Panc1 (cell line): ENCODE measurements at regions not wholly inside any gene's neighbourhood (a gene's known extent, or its start where the extent isn't known, plus 50 kb on each side); places are given as distances from the start of the nearest gene placed in this dataset.

Source experiments
- CTCF ChIP-seq: fragments of 450-650 bp; IDR thresholded peaks from 2 replicates; pipeline ENCODE4 v1.5.1; 2017; ENCODE audit warnings: mild to moderate bottlenecking
- POLR2AphosphoS5 ChIP-seq: IDR thresholded peaks from 2 replicates; pipeline ENCODE4 v1.6.1; 2012; ENCODE audit warnings: mild to moderate bottlenecking, low read depth, low read length, moderate library complexity
- REST ChIP-seq, 2 experiments: IDR thresholded peaks; 2 replicates each; pipeline ENCODE4 v1.6.1; 2011 to 2012; ENCODE audit warnings: low read depth in 2 of 2, control low read depth in 1 of 2, low read length in 1 of 2, mild to moderate bottlenecking in 1 of 2, moderate library complexity in 1 of 2; ENCODE audit not compliant: insufficient read depth in 1 of 2
- SIN3A ChIP-seq: IDR thresholded peaks from 2 replicates; pipeline ENCODE4 v1.6.1; 2012; ENCODE audit warnings: low read depth, mild to moderate bottlenecking, low read length, moderate library complexity, borderline replicate concordance; ENCODE audit not compliant: insufficient read depth
- TCF7L2 ChIP-seq: IDR thresholded peaks from 2 replicates; pipeline ENCODE4 v1.6.1; 2011; ENCODE audit warnings: mild to moderate bottlenecking, low read depth, low read length, inconsistent platforms

GRCh38 chr6:17018425-17018824 lies 83.4 kb upstream of the STMND1 start:
- TF ChIP-seq CTCF (no peak), POLR2AphosphoS5 (no peak), TCF7L2 (no peak), REST (IDR thresholded peaks at IDR 0.05; ENCODE audit: insufficient read depth in 1 of 2, low read depth in 2 of 2, low read length in 1 of 2) (no peak), SIN3A (no peak)
